KMS-11 (cell line): ENCODE measurements at regions not wholly inside any gene's neighbourhood (a gene's known extent, or its start where the extent isn't known, plus 50 kb on each side); places are given as distances from the start of the nearest gene placed in this dataset.
"Not testable (repeated sequence)": the region's sequence is repeated elsewhere in the genome, so short reads cannot be mapped to it uniquely, and the experiment has no call there.

Source experiments
- H2AFZ ChIP-seq: fragments of 200-600 bp; sonication (generic); 2 replicates; pipeline ENCODE4 v1.6.1; 2016; ENCODE audit warnings: antibody characterized with exemption, mixed run types, low read depth
- H3K27ac ChIP-seq: fragments of 200-600 bp; sonication (generic); 2 replicates; pipeline ENCODE4 v1.6.1; 2016; ENCODE audit warnings: mild to moderate bottlenecking, mixed run types
- H3K27me3 ChIP-seq: fragments of 200-600 bp; sonication (generic); 2 replicates; pipeline ENCODE4 v1.6.1; 2017; ENCODE audit warnings: mild to moderate bottlenecking, low read depth, mixed run types, moderate library complexity; ENCODE audit not compliant: insufficient read depth
- H3K36me3 ChIP-seq: fragments of 200-600 bp; sonication (generic); 2 replicates; pipeline ENCODE4 v1.6.1; 2017; ENCODE audit warnings: mild to moderate bottlenecking, mixed run types; ENCODE audit not compliant: insufficient read depth
- H3K4me1 ChIP-seq: fragments of 200-600 bp; sonication (generic); 2 replicates; pipeline ENCODE4 v1.6.1; 2016; ENCODE audit warnings: mild to moderate bottlenecking, low read depth, mixed run types; ENCODE audit not compliant: poor library complexity, severe bottlenecking
- H3K4me2 ChIP-seq: fragments of 200-600 bp; sonication (generic); 2 replicates; pipeline ENCODE4 v1.7.0; 2016; ENCODE audit warnings: mild to moderate bottlenecking, mixed run types
- H3K4me3 ChIP-seq: fragments of 200-600 bp; sonication (generic); IDR thresholded peaks from 2 replicates; pipeline ENCODE4 v1.6.1; 2017; ENCODE audit warnings: low read depth, low read length, mixed read lengths; ENCODE audit not compliant: insufficient read depth
- H3K79me2 ChIP-seq: fragments of 200-600 bp; sonication (generic); 2 replicates; pipeline ENCODE4 v1.6.1; 2016; ENCODE audit warnings: low read depth, mixed run types; ENCODE audit not compliant: insufficient read depth
- H3K9ac ChIP-seq: fragments of 200-600 bp; sonication (generic); 2 replicates; pipeline ENCODE4 v1.6.1; 2016; ENCODE audit warnings: mild to moderate bottlenecking, mixed run types
- H4K20me1 ChIP-seq: fragments of 200-600 bp; sonication (generic); 2 replicates; pipeline ENCODE4 v1.6.1; 2016; ENCODE audit warnings: mild to moderate bottlenecking, mixed run types; ENCODE audit not compliant: insufficient read depth
- TF ChIP-seq, protein P1 (sequence below): fragments of 200-600 bp; sonication (generic); conservative IDR thresholded peaks from 2 replicates; pipeline ENCODE4 v1.6.1; 2017; ENCODE audit warnings: low read depth, mild to moderate bottlenecking, antibody characterized with exemption, low read length, moderate library complexity, mixed read lengths

GRCh38 chr12:75855360-75855759 lies 176.2 kb downstream of the PHLDA1 start:
- TF ChIP-seq, protein P1, sequence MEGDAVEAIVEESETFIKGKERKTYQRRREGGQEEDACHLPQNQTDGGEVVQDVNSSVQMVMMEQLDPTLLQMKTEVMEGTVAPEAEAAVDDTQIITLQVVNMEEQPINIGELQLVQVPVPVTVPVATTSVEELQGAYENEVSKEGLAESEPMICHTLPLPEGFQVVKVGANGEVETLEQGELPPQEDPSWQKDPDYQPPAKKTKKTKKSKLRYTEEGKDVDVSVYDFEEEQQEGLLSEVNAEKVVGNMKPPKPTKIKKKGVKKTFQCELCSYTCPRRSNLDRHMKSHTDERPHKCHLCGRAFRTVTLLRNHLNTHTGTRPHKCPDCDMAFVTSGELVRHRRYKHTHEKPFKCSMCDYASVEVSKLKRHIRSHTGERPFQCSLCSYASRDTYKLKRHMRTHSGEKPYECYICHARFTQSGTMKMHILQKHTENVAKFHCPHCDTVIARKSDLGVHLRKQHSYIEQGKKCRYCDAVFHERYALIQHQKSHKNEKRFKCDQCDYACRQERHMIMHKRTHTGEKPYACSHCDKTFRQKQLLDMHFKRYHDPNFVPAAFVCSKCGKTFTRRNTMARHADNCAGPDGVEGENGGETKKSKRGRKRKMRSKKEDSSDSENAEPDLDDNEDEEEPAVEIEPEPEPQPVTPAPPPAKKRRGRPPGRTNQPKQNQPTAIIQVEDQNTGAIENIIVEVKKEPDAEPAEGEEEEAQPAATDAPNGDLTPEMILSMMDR, result no peak
- no peak overlapping the region for H3K27ac ChIP-seq
- no peaks in the 10 kb centered on the region for H4K20me1 ChIP-seq
- H2AFZ ChIP-seq, result no peak overlapping the region
- H3K36me3 ChIP-seq, result no peaks in the 10 kb centered on the region; the same call in 1 of the 2 replicates
- no peak overlapping the region for H3K9ac ChIP-seq
- no peak overlapping the region for H3K4me2 ChIP-seq
- no peak overlapping the region for H3K4me3 ChIP-seq
- no peaks in the 10 kb centered on the region for H3K79me2 ChIP-seq
- no peaks in the 10 kb centered on the region for H3K4me1 ChIP-seq
- H3K27me3 ChIP-seq, result no peaks in the 10 kb centered on the region

- Histone ChIP-seq H3K4me2 (no peak overlapping the region), H3K4me3 (no peak overlapping the region), H3K27me3 (no peaks in the 10 kb centered on the region), H3K79me2 (no peaks in the 10 kb centered on the region), H3K9ac (no peak overlapping the region), H2AFZ (no peak overlapping the region), H3K36me3 (no peaks in the 10 kb centered on the region; the same call in 1 of the 2 replicates), H3K4me1 (no peaks in the 10 kb centered on the region), H3K27ac (no peak overlapping the region), H4K20me1 (no peaks in the 10 kb centered on the region)
- TF ChIP-seq, protein P1, result no peak
Measured at GRCh38 chr12:75854681-75855309, 176.8 kb downstream of the PHLDA1 start.

GRCh38 chr12:75854137-75854536 lies 177.4 kb downstream of the PHLDA1 start:
- H2AFZ ChIP-seq, H3K27ac ChIP-seq, H3K4me3 ChIP-seq, H3K9ac ChIP-seq, H4K20me1 ChIP-seq, H3K36me3 ChIP-seq, H3K4me2 ChIP-seq, H3K27me3 ChIP-seq, H3K79me2 ChIP-seq, H3K4me1 ChIP-seq: not testable (repeated sequence)

- Histone ChIP-seq H3K4me3 (no peak overlapping the region), H3K27me3 (no peaks in the 10 kb centered on the region), H3K4me1 (no peaks in the 10 kb centered on the region), H3K4me2 (no peak overlapping the region), H2AFZ (no peak overlapping the region), H3K27ac (no peak overlapping the region), H3K79me2 (no peaks in the 10 kb centered on the region), H3K9ac (no peak overlapping the region), H3K36me3 (no peaks in the 10 kb centered on the region; the same call in 1 of the 2 replicates), H4K20me1 (no peaks in the 10 kb centered on the region)
- TF ChIP-seq, protein P1, result no peak
Measured at GRCh38 chr12:75853626-75854025, 177.9 kb downstream of the PHLDA1 start.

DNA sequence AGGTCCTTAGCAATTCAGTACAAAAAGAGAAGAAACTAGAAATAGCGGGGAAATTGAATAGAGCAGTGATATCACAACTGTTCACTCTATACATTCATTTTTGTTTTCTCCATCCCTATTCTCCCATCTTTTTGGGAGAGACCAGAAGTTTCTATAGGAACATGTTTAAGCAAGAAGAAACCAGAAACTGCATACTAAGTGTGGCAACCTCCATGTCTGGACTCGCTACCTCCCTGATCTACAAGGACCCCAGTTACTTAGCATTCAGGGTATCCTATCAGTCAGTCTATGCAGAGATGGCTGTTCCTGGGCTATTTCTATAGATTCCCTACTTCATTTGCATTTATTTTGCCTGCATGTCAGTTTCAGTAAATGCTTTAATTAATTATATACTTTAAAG lies 178.6 kb downstream of the PHLDA1 start:
- Histone ChIP-seq H3K9ac (no peak overlapping the region), H2AFZ (no peak overlapping the region), H3K4me1 (no peaks in the 10 kb centered on the region), H3K27me3 (no peaks in the 10 kb centered on the region), H3K4me2 (no peak overlapping the region), H3K79me2 (no peaks in the 10 kb centered on the region), H3K27ac (no peak overlapping the region), H4K20me1 (no peaks in the 10 kb centered on the region), H3K36me3 (no peaks in the 10 kb centered on the region; the same call in 1 of the 2 replicates), H3K4me3 (no peak overlapping the region)
- TF ChIP-seq, protein P1, result no peak
